Thyroid gland (tissue), 4 donors: ENCODE measurements at regions not wholly inside any gene's neighbourhood (a gene's known extent, or its start where the extent isn't known, plus 50 kb on each side); places are given as distances from the start of the nearest gene placed in this dataset.

Experiments
- CTCF ChIP-seq, 6 experiments: fragments of 200-600 bp in 3 of 6; fragments of 450-650 bp in 3 of 6; sonication (generic) in 3 of 6; IDR thresholded peaks; one replicate each; pipeline ENCODE4 v1.5.1; 2016 to 2019; ENCODE audit warnings: antibody characterized with exemption in 6 of 6, mild to moderate bottlenecking in 2 of 6, inconsistent platforms in 1 of 6, moderate library complexity in 1 of 6
- POLR2A ChIP-seq, 2 donors: fragments of 450-650 bp; IDR thresholded peaks; one replicate each; pipeline ENCODE4 v1.6.1; 2017; ENCODE audit warnings: antibody characterized with exemption in 2 of 2, mild to moderate bottlenecking in 2 of 2, moderate library complexity in 1 of 2

GRCh38 chr6:164842085-164842484, 467.3 kb downstream of the C6orf118 start:
- TF ChIP-seq CTCF (IDR thresholded peaks at IDR 0.05) (no peak), POLR2A (IDR thresholded peaks at IDR 0.05) (no peak)
